GM21619 (cell line): ENCODE measurements at regions not wholly inside any gene's neighbourhood (a gene's known extent, or its start where the extent isn't known, plus 50 kb on each side); places are given as distances from the start of the nearest gene placed in this dataset.

Experiments used
- ATAC-seq: cut with Tn5 transposase; IDR thresholded peaks from one replicate; pipeline ENCODE4 v1.9.1; 2021; ENCODE audit not compliant: unreplicated experiment

- no peak for ATAC-seq
Observed at GRCh38 chr2:60400462-60401246, 152.8 kb downstream of the BCL11A start.

- no peak for ATAC-seq
Observed at GRCh38 chr2:60394463-60394862, 159.0 kb downstream of the BCL11A start.

GRCh38 chr2:60391649-60392375 lies 161.6 kb downstream of the BCL11A start:
- ATAC-seq, result peak; percentile 37

- no peak for ATAC-seq
Observed at GRCh38 chr2:60391230-60391629, 162.2 kb downstream of the BCL11A start.

- ATAC-seq, result no peak
Observed at GRCh38 chr2:60386436-60386835, 167.0 kb downstream of the BCL11A start.

GRCh38 chr2:60385648-60386047 lies 167.8 kb downstream of the BCL11A start:
- ATAC-seq, result no peak

GRCh38 chr2:60383401-60384143 lies 169.9 kb downstream of the BCL11A start:
- ATAC-seq, result no peak

- no peak for ATAC-seq
Observed at GRCh38 chr2:60380411-60380810, 173.0 kb downstream of the BCL11A start.

GRCh38 chr2:60379684-60380083 lies 173.8 kb downstream of the BCL11A start:
- no peak for ATAC-seq

- no peak for ATAC-seq
Observed at GRCh38 chr2:60379216-60379615, 174.2 kb downstream of the BCL11A start.

- ATAC-seq, result no peak
Observed at GRCh38 chr2:60377825-60378224, 175.6 kb downstream of the BCL11A start.

GRCh38 chr2:60376252-60376651 lies 177.2 kb downstream of the BCL11A start:
- ATAC-seq, result no peak

- no peak for ATAC-seq
Observed at GRCh38 chr2:60371681-60372080, 181.8 kb downstream of the BCL11A start.

GRCh38 chr2:60371219-60371618 lies 182.2 kb downstream of the BCL11A start:
- no peak for ATAC-seq

- no peak for ATAC-seq
Observed at GRCh38 chr2:60370814-60371213, 182.6 kb downstream of the BCL11A start.

- ATAC-seq, result no peak
Observed at GRCh38 chr2:60368456-60368855, 185.0 kb downstream of the BCL11A start.

GRCh38 chr2:60366135-60366712 lies 187.2 kb downstream of the BCL11A start:
- peak; percentile 60 for ATAC-seq

GRCh38 chr2:60365556-60365955 lies 187.9 kb downstream of the BCL11A start:
- no peak for ATAC-seq

- no peak for ATAC-seq
Observed at GRCh38 chr2:60364491-60364890, 189.0 kb downstream of the BCL11A start.

- ATAC-seq, result no peak
Observed at GRCh38 chr2:60361498-60361897, 192.0 kb downstream of the BCL11A start.

- no peak for ATAC-seq
Observed at GRCh38 chr2:60359569-60359968, 193.9 kb downstream of the BCL11A start.
